OCI-LY1 (cell line): ENCODE measurements at regions not wholly inside any gene's neighbourhood (a gene's known extent, or its start where the extent isn't known, plus 50 kb on each side); places are given as distances from the start of the nearest gene placed in this dataset.

Experiments
- EZH2 ChIP-seq: fragments of 200-600 bp; sonication (generic), shearing (Covaris generic); IDR thresholded peaks from 2 replicates; pipeline ENCODE4 v1.8.0; 2017; ENCODE audit warnings: borderline replicate concordance, mixed run types, mild to moderate bottlenecking, antibody characterized with exemption, low read length, moderate library complexity, mixed read lengths
- TF ChIP-seq, protein P1 (sequence below): fragments of 200-600 bp; sonication (generic), shearing (Covaris generic); IDR thresholded peaks from 2 replicates; pipeline ENCODE4 v1.5.1; 2017; ENCODE audit warnings: mild to moderate bottlenecking, antibody characterized with exemption, low read length, moderate library complexity, mixed read lengths

DNA sequence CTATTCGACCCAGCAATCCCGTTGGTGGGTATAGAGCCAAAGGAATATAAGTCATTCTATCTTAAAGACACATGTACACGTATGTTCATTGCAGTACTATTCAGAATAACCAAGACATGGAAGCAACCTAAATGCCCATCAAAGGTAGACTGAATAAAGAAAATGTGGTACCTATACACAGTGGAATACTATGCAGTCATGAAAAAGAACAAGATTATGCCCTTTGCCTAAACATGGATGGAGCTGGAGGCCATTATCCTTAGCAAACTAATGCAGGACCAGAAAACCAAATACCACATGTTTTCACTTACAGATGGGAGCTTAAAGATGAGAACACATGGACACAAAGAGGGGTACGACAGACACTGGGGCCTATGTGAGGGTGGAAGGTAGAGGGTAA lies 845.3 kb downstream of the TYW1 start:
- TF ChIP-seq, protein P1, sequence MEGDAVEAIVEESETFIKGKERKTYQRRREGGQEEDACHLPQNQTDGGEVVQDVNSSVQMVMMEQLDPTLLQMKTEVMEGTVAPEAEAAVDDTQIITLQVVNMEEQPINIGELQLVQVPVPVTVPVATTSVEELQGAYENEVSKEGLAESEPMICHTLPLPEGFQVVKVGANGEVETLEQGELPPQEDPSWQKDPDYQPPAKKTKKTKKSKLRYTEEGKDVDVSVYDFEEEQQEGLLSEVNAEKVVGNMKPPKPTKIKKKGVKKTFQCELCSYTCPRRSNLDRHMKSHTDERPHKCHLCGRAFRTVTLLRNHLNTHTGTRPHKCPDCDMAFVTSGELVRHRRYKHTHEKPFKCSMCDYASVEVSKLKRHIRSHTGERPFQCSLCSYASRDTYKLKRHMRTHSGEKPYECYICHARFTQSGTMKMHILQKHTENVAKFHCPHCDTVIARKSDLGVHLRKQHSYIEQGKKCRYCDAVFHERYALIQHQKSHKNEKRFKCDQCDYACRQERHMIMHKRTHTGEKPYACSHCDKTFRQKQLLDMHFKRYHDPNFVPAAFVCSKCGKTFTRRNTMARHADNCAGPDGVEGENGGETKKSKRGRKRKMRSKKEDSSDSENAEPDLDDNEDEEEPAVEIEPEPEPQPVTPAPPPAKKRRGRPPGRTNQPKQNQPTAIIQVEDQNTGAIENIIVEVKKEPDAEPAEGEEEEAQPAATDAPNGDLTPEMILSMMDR, result no peak
- TF ChIP-seq EZH2, result no peak
